ENCODE measurements at regions not wholly inside any gene's neighbourhood (a gene's known extent, or its start where the extent isn't known, plus 50 kb on each side); places are given as distances from the start of the nearest gene placed in this dataset.

DNA sequence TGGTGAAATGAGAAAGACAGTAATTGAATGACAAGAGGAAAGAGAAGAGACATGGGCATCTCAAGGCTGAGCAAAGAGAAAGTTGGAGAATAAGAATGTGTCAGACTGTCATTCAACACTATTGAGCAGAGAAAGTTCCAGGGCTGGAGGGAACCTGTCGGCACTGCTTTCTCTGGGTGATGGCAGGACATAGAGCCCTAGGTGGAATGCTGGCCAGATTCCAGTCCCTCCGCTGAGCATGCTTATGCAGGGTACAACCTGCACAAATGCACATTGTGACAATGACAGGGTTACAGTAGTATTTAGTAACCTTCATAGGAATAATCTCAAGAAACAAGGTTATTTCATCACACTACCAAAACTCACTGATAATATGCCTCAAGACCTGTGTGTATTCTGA is 582.8 kb downstream of the ADCYAP1 start:
- no peaks in the 10 kb centered on the region for H3K9me3 ChIP-seq (ENCODE audit: control insufficient read depth in 1 of 2, insufficient read depth in 1 of 2, low read depth in 1 of 2, low read length in 2 of 2)
- intact Hi-C loops (cut with micrococcal nuclease) = no loop called here
- ATAC-seq (no peak), DNase-seq (ENCODE audit: low read depth, low spot score) (no peak)
- no peak overlapping the region for H3K4me2 ChIP-seq (ENCODE audit: low read length)
- ChIA-PET CTCF (no interaction called here), POLR2A (no interaction called here), RAD21 (ENCODE audit: low non-redundant PET in 1 of 2, low total read pairs in 2 of 2, uncharacterized antibody in 2 of 2, unreplicated experiment in 2 of 2) (no interaction called here)
- peaks cover 7% of the 10 kb centered on the region; the same call in 1 of the 2 replicates for H3K27me3 ChIP-seq (ENCODE audit: insufficient read depth, low read length)
- TF ChIP-seq SRF (IDR thresholded peaks at IDR 0.05; ENCODE audit: low read depth) (no peak), YY1 (IDR thresholded peaks at IDR 0.05; ENCODE audit: extremely low read depth, insufficient replicate concordance, low read depth, low read length) (no peak)
- no peaks in the 10 kb centered on the region for H3K9me2 ChIP-seq (ENCODE audit: insufficient read depth)
- H3K79me2 ChIP-seq (ENCODE audit: insufficient read depth, low read length) = no peaks in the 10 kb centered on the region
- H3K4me1 ChIP-seq (ENCODE audit: control insufficient read depth in 1 of 2, insufficient read depth in 2 of 2, low read length in 2 of 2) = no peaks in the 10 kb centered on the region
- no peaks in the 10 kb centered on the region; the same call in 1 of the 2 replicates for H4K20me1 ChIP-seq (ENCODE audit: insufficient read depth)
- H3K9ac ChIP-seq (ENCODE audit: low read length) = no peak overlapping the region
- H3K36me3 ChIP-seq (ENCODE audit: control insufficient read depth in 1 of 2, insufficient read depth in 2 of 2, low read length in 2 of 2) = no peaks in the 10 kb centered on the region
- BruUV-seq (replicated peaks) = no TSS peak
- no peak overlapping the region for H2AFZ ChIP-seq (ENCODE audit: low read depth, low read length, poor library complexity, severe bottlenecking)
- H3K4me3 ChIP-seq (replicated peaks in 1 of 2; ENCODE audit: low read depth in 1 of 2, low read length in 2 of 2) = no peak overlapping the region
- H3K27ac ChIP-seq (ENCODE audit: low read depth, low read length) = no peak overlapping the region

GRCh38 chr18:1488394-1488793 is 583.7 kb downstream of the ADCYAP1 start:
- Histone ChIP-seq H3K27me3 (ENCODE audit: insufficient read depth, low read length) (peaks cover 7% of the 10 kb centered on the region; the same call in 1 of the 2 replicates), H3K27ac (ENCODE audit: low read depth, low read length) (no peak overlapping the region), H3K4me1 (ENCODE audit: control insufficient read depth in 1 of 2, insufficient read depth in 2 of 2, low read length in 2 of 2) (no peaks in the 10 kb centered on the region), H4K20me1 (ENCODE audit: insufficient read depth) (no peaks in the 10 kb centered on the region; the same call in 1 of the 2 replicates), H3K4me3 (replicated peaks in 1 of 2; ENCODE audit: low read depth in 1 of 2, low read length in 2 of 2) (no peak overlapping the region), H3K36me3 (ENCODE audit: control insufficient read depth in 1 of 2, insufficient read depth in 2 of 2, low read length in 2 of 2) (no peaks in the 10 kb centered on the region), H3K9ac (ENCODE audit: low read length) (no peak overlapping the region), H3K9me2 (ENCODE audit: insufficient read depth) (no peaks in the 10 kb centered on the region), H3K4me2 (ENCODE audit: low read length) (no peak overlapping the region), H3K79me2 (ENCODE audit: insufficient read depth, low read length) (no peaks in the 10 kb centered on the region), H3K9me3 (ENCODE audit: control insufficient read depth in 1 of 2, insufficient read depth in 1 of 2, low read depth in 1 of 2, low read length in 2 of 2) (no peaks in the 10 kb centered on the region), H2AFZ (ENCODE audit: low read depth, low read length, poor library complexity, severe bottlenecking) (no peak overlapping the region)
- ChIA-PET POLR2A (no interaction called here), RAD21 (ENCODE audit: low non-redundant PET in 1 of 2, low total read pairs in 2 of 2, uncharacterized antibody in 2 of 2, unreplicated experiment in 2 of 2) (no interaction called here), CTCF (no interaction called here)
- ATAC-seq (no peak), DNase-seq (ENCODE audit: low read depth, low spot score) (no peak)
- intact Hi-C loops (cut with micrococcal nuclease) = no loop called here
- BruUV-seq (replicated peaks) = no TSS peak
- TF ChIP-seq RAD21 (IDR thresholded peaks at IDR 0.05; ENCODE audit: low read depth) (no peak), ZFX (IDR thresholded peaks at IDR 0.05) (no peak), FOSL1 (IDR thresholded peaks at IDR 0.05; ENCODE audit: low read depth) (no peak)
- TF ChIP-seq, protein P1, sequence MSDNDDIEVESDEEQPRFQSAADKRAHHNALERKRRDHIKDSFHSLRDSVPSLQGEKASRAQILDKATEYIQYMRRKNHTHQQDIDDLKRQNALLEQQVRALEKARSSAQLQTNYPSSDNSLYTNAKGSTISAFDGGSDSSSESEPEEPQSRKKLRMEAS (IDR thresholded peaks at IDR 0.05) = no peak
